Osteoblast (primary cell): ENCODE measurements at regions not wholly inside any gene's neighbourhood (a gene's known extent, or its start where the extent isn't known, plus 50 kb on each side); places are given as distances from the start of the nearest gene placed in this dataset.

Experiments
- DNase-seq: peaks from one replicate; pipeline ENCODE4 v3.0.0; 2011; ENCODE audit warnings: low spot score, mixed read lengths; ENCODE audit not compliant: insufficient read length; ENCODE audit errors: missing footprints
- H2AFZ ChIP-seq: 2 replicates; pipeline ENCODE4 v1.6.0; 2011; ENCODE audit warnings: mild to moderate bottlenecking, low read length
- H3K27ac ChIP-seq: 2 replicates; pipeline ENCODE4 v1.5.1; 2011; ENCODE audit warnings: mild to moderate bottlenecking, low read depth, low read length, moderate library complexity
- H3K27me3 ChIP-seq: 2 replicates; pipeline ENCODE4 v1.6.0; 2012; ENCODE audit warnings: mild to moderate bottlenecking, control low read depth, inconsistent platforms, low read length, moderate library complexity; ENCODE audit not compliant: insufficient read depth
- H3K36me3 ChIP-seq: 2 replicates; pipeline ENCODE4 v1.5.1; 2011; ENCODE audit warnings: mild to moderate bottlenecking, low read length, control low read depth, moderate library complexity; ENCODE audit not compliant: insufficient read depth
- H3K4me1 ChIP-seq: 2 replicates; pipeline ENCODE4 v1.5.1; 2011; ENCODE audit warnings: mild to moderate bottlenecking, low read length, control low read depth, moderate library complexity; ENCODE audit not compliant: insufficient read depth
- H3K4me2 ChIP-seq: 2 replicates; pipeline ENCODE4 v1.6.0; 2011; ENCODE audit warnings: mild to moderate bottlenecking, low read length; ENCODE audit not compliant: insufficient read depth
- H3K4me3 ChIP-seq: fragments of 200-600 bp; sonication (generic); 3 replicates; pipeline ENCODE4 v1.5.1; 2012; ENCODE audit warnings: mild to moderate bottlenecking, low read length, inconsistent platforms; ENCODE audit not compliant: insufficient read depth
- H3K79me2 ChIP-seq: 2 replicates; pipeline ENCODE4 v1.6.0; 2012; ENCODE audit warnings: mild to moderate bottlenecking, low read length, control low read depth, inconsistent platforms; ENCODE audit not compliant: insufficient read depth
- H3K9me3 ChIP-seq: 2 replicates; pipeline ENCODE4 v1.5.1; 2011; ENCODE audit warnings: low read depth, low read length, control low read depth
- H4K20me1 ChIP-seq: 2 replicates; pipeline ENCODE4 v1.6.0; 2012; ENCODE audit warnings: mild to moderate bottlenecking, low read length, control low read depth; ENCODE audit not compliant: insufficient read depth
- TF ChIP-seq, protein P1 (sequence below): IDR thresholded peaks from 2 replicates; pipeline ENCODE4 v1.5.1; 2011; ENCODE audit warnings: mild to moderate bottlenecking, low read depth, low read length, moderate library complexity; ENCODE audit errors: extremely low read depth

DNA sequence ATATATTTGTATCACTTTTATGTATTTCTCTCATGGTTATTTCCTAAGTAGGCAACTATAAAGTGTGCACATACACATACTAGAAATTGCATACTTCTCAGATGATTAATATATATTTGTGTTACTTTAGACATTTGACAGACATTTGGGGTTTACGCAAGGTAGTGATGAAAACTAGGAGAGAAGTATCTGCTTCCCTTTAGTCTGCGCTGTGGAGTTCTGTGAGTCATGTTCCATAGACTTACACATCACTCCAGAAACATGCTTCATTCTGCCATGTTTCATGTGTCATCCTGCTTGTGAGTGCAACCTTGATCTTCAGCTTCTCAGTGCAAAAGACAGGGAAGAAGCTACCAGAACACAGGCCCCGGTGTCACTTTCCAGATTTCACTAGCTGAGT is 200.7 kb upstream of the BMP2 start:
- Histone ChIP-seq H2AFZ (no peak overlapping the region), H3K79me2 (no peaks in the 10 kb centered on the region), H3K4me3 (no peak overlapping the region), H3K27ac (no peak overlapping the region), H4K20me1 (no peaks in the 10 kb centered on the region), H3K4me2 (no peak overlapping the region), H3K4me1 (peaks cover 13% of the 10 kb centered on the region), H3K36me3 (no peaks in the 10 kb centered on the region), H3K27me3 (no peaks in the 10 kb centered on the region), H3K9me3 (no peaks in the 10 kb centered on the region)
- TF ChIP-seq, protein P1, sequence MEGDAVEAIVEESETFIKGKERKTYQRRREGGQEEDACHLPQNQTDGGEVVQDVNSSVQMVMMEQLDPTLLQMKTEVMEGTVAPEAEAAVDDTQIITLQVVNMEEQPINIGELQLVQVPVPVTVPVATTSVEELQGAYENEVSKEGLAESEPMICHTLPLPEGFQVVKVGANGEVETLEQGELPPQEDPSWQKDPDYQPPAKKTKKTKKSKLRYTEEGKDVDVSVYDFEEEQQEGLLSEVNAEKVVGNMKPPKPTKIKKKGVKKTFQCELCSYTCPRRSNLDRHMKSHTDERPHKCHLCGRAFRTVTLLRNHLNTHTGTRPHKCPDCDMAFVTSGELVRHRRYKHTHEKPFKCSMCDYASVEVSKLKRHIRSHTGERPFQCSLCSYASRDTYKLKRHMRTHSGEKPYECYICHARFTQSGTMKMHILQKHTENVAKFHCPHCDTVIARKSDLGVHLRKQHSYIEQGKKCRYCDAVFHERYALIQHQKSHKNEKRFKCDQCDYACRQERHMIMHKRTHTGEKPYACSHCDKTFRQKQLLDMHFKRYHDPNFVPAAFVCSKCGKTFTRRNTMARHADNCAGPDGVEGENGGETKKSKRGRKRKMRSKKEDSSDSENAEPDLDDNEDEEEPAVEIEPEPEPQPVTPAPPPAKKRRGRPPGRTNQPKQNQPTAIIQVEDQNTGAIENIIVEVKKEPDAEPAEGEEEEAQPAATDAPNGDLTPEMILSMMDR, result no peak
- DNase-seq, result no peak

DNA sequence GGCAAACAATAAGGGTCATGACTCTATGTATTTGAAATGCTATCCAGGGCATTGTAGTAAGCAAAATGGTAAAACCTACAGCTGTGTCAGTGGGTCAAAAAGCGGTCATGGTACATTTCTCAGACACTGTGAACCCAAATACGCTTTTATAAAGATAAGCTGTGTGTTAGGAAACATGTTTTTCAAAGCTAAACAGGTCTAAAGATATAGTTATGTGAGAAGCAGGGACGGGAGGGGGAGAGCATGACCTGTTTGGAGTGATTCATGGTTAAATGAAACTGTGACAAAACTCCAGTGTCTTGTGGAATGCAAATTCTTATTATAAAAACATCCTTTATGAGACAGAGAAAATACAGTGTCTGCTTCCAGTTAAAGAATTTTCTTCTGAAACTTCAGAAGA is 205.4 kb upstream of the BMP2 start:
- TF ChIP-seq, protein P1, result no peak
- Histone ChIP-seq H3K27me3 (no peaks in the 10 kb centered on the region), H3K36me3 (no peaks in the 10 kb centered on the region), H3K4me2 (no peak overlapping the region), H2AFZ (no peak overlapping the region), H3K79me2 (no peaks in the 10 kb centered on the region), H3K27ac (peak overlapping the region; percentile 4), H4K20me1 (no peaks in the 10 kb centered on the region), H3K9me3 (no peaks in the 10 kb centered on the region), H3K4me3 (no peak overlapping the region), H3K4me1 (peaks cover 13% of the 10 kb centered on the region)
- DNase-seq, result no peak

DNA sequence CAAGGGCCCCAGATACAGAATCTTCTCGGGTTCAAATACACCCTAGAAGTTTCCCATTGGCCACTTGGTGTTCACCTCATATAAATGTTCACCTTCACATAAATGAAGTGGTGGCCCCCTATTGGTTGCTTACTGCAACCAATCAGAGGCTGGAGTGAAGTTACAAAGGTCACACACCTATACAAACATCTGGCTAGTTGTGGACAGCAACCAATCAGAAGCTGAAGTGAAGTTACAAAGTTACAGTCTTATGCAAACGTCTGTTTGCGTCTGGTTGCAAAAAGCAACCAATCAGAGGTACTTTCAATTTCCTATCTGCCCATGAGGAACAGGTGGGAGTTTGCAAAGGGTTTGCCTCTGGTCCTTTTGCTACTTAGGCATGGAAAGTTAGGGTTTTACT is 206.5 kb upstream of the BMP2 start:
- no peaks in the 10 kb centered on the region for H4K20me1 ChIP-seq
- H3K4me3 ChIP-seq, result no peak overlapping the region
- no peaks in the 10 kb centered on the region for H3K79me2 ChIP-seq
- H3K4me1 ChIP-seq, result peaks cover 11% of the 10 kb centered on the region
- H2AFZ ChIP-seq, result no peak overlapping the region
- no peak overlapping the region for H3K27ac ChIP-seq
- no peak overlapping the region for H3K4me2 ChIP-seq
- no peaks in the 10 kb centered on the region for H3K36me3 ChIP-seq
- no peaks in the 10 kb centered on the region for H3K27me3 ChIP-seq
- TF ChIP-seq, protein P1, result no peak
- DNase-seq, result no peak
- H3K9me3 ChIP-seq, result no peaks in the 10 kb centered on the region

DNA sequence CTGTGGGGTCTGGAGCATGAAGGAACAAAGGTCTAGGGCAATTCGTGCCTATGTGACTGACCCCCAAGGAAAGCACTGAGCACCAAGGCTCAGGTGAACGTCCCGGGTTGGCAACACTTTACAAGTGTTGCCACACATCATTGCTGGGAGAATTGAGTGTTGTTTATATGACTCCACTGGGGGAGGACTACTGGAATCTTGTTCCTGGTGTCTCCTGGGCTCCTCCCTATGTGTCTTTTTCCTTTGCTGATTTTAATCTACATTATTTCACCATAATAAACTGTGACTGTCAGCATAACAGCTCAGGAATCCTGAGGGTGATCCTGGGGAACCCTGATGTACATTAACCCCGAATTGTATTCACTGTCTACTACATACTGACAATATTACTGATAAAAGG is 207.7 kb upstream of the BMP2 start:
- Histone ChIP-seq H3K9me3 (no peaks in the 10 kb centered on the region), H3K4me1 (peaks cover 11% of the 10 kb centered on the region), H3K27me3 (no peaks in the 10 kb centered on the region), H3K4me2 (no peak overlapping the region), H2AFZ (no peak overlapping the region), H3K27ac (no peak overlapping the region), H4K20me1 (no peaks in the 10 kb centered on the region), H3K79me2 (no peaks in the 10 kb centered on the region), H3K36me3 (no peaks in the 10 kb centered on the region), H3K4me3 (no peak overlapping the region)
- TF ChIP-seq, protein P1, result no peak
- DNase-seq, result no peak
